ENCODE measurements at regions not wholly inside any gene's neighbourhood (a gene's known extent, or its start where the extent isn't known, plus 50 kb on each side); places are given as distances from the start of the nearest gene placed in this dataset.

DNA sequence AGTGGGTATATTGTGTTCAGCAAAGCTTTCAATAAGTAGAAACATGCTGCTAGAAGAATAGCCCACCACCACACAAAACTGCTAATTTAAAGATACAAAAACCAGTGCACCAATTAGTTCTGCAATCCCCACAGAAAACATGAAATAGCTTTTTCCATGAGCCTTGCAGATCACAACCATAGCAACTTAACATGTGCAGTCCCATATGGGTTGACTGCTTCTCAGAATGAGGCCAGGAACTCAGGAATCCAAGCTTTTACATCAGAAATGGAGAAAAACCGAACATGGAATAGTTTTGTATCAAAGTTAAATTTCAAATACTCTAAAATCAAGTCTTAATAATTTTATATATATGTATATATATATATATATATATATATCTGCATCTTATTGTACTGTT, 66.6 kb upstream of the IQCM start:
- Histone ChIP-seq H3K79me2 (ENCODE audit: insufficient read depth, low read length) (no peaks in the 10 kb centered on the region), H3K4me2 (replicated peaks; ENCODE audit: extremely low read depth, low read length, poor library complexity, severe bottlenecking) (no peak overlapping the region), H3K27ac (ENCODE audit: low read depth in 1 of 2, low read length in 2 of 2) (no peak overlapping the region), H2AFZ (ENCODE audit: insufficient read depth, low read depth, low read length, poor library complexity, severe bottlenecking) (no peak overlapping the region), H3K4me1 (ENCODE audit: control insufficient read depth in 1 of 2, insufficient read depth in 2 of 2, low read length in 2 of 2) (no peaks in the 10 kb centered on the region), H3K9me3 (replicated peaks in 1 of 2; ENCODE audit: control insufficient read depth in 1 of 2, insufficient read depth in 1 of 2, low read length in 2 of 2) (no peaks in the 10 kb centered on the region), H4K20me1 (ENCODE audit: insufficient read depth, low read length) (no peaks in the 10 kb centered on the region), H3K4me3 (replicated peaks in 1 of 3; ENCODE audit: low read depth in 2 of 3, low read length in 3 of 3) (no peak overlapping the region), H3K9ac (ENCODE audit: insufficient read depth, low read length, poor library complexity, severe bottlenecking) (no peak overlapping the region), H3K36me3 (replicated peaks in 1 of 2; ENCODE audit: control insufficient read depth in 1 of 2, insufficient read depth in 2 of 2, low read length in 2 of 2) (no peaks in the 10 kb centered on the region), H3K27me3 (ENCODE audit: control insufficient read depth in 2 of 2, insufficient read depth in 2 of 2, low read length in 2 of 2) (no peaks in the 10 kb centered on the region)
- intact Hi-C loops (cut with micrococcal nuclease) = no loop called here
- Mint-ChIP-seq H3K36me3 (no peaks in the 10 kb centered on the region), H3K27me3 (ENCODE audit: low read depth in 3 of 3) (peaks cover 2 to 6% (median 2%) of the 10 kb centered on the region in 3 donors), H3K9me3 (peaks cover 0 to 8% (median 2%) of the 10 kb centered on the region in 7 donors), H3K4me3 (no peak overlapping the region), H3K4me1 (no peaks in the 10 kb centered on the region), H3K27ac (no peak overlapping the region)
- TF ChIP-seq, protein P1, sequence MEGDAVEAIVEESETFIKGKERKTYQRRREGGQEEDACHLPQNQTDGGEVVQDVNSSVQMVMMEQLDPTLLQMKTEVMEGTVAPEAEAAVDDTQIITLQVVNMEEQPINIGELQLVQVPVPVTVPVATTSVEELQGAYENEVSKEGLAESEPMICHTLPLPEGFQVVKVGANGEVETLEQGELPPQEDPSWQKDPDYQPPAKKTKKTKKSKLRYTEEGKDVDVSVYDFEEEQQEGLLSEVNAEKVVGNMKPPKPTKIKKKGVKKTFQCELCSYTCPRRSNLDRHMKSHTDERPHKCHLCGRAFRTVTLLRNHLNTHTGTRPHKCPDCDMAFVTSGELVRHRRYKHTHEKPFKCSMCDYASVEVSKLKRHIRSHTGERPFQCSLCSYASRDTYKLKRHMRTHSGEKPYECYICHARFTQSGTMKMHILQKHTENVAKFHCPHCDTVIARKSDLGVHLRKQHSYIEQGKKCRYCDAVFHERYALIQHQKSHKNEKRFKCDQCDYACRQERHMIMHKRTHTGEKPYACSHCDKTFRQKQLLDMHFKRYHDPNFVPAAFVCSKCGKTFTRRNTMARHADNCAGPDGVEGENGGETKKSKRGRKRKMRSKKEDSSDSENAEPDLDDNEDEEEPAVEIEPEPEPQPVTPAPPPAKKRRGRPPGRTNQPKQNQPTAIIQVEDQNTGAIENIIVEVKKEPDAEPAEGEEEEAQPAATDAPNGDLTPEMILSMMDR (IDR thresholded peaks at IDR 0.05) = no peak
- WGBS (ENCODE audit: insufficient coverage) = no CpG with 5 or more reads among the region's 1 CpG
- DNase-seq = no peak

GRCh38 chr4:149884046-149884445, 68.4 kb upstream of the IQCM start:
- no peaks in the 10 kb centered on the region for H3K27me3 ChIP-seq (ENCODE audit: control insufficient read depth in 2 of 2, insufficient read depth in 2 of 2, low read length in 2 of 2)
- Mint-ChIP-seq H3K4me1 (no peaks in the 10 kb centered on the region), H3K4me3 (no peak overlapping the region), H3K27me3 (ENCODE audit: low read depth in 3 of 3) (peaks cover 2 to 6% (median 2%) of the 10 kb centered on the region in 3 donors), H3K27ac (no peak overlapping the region), H3K9me3 (peaks cover 0 to 8% (median 2%) of the 10 kb centered on the region in 7 donors), H3K36me3 (no peaks in the 10 kb centered on the region)
- no peaks in the 10 kb centered on the region for H4K20me1 ChIP-seq (ENCODE audit: insufficient read depth, low read length)
- no peak for DNase-seq
- H2AFZ ChIP-seq (ENCODE audit: insufficient read depth, low read depth, low read length, poor library complexity, severe bottlenecking) = no peak overlapping the region
- no peaks in the 10 kb centered on the region for H3K36me3 ChIP-seq (replicated peaks in 1 of 2; ENCODE audit: control insufficient read depth in 1 of 2, insufficient read depth in 2 of 2, low read length in 2 of 2)
- H3K79me2 ChIP-seq (ENCODE audit: insufficient read depth, low read length) = no peaks in the 10 kb centered on the region
- 95% methylated on average over 6 of the region's 6 CpGs for WGBS (ENCODE audit: insufficient coverage)
- TF ChIP-seq, protein P1 (IDR thresholded peaks at IDR 0.05) = no peak
- no peaks in the 10 kb centered on the region for H3K9me3 ChIP-seq (replicated peaks in 1 of 2; ENCODE audit: control insufficient read depth in 1 of 2, insufficient read depth in 1 of 2, low read length in 2 of 2)
- no peak overlapping the region for H3K27ac ChIP-seq (ENCODE audit: low read depth in 1 of 2, low read length in 2 of 2)
- no peak overlapping the region for H3K4me2 ChIP-seq (replicated peaks; ENCODE audit: extremely low read depth, low read length, poor library complexity, severe bottlenecking)
- no peak overlapping the region for H3K9ac ChIP-seq (ENCODE audit: insufficient read depth, low read length, poor library complexity, severe bottlenecking)
- H3K4me1 ChIP-seq (ENCODE audit: control insufficient read depth in 1 of 2, insufficient read depth in 2 of 2, low read length in 2 of 2) = no peaks in the 10 kb centered on the region
- intact Hi-C loops (cut with micrococcal nuclease) = no loop called here
- H3K4me3 ChIP-seq (replicated peaks in 1 of 3; ENCODE audit: low read depth in 2 of 3, low read length in 3 of 3) = no peak overlapping the region

Measured in CD14-positive monocyte (primary cell).